Panc1 (cell line): ENCODE measurements at regions not wholly inside any gene's neighbourhood (a gene's known extent, or its start where the extent isn't known, plus 50 kb on each side); places are given as distances from the start of the nearest gene placed in this dataset.

Experiments
- POLR2AphosphoS5 ChIP-seq: IDR thresholded peaks from 2 replicates; pipeline ENCODE4 v1.6.1; 2012; ENCODE audit warnings: mild to moderate bottlenecking, low read depth, low read length, moderate library complexity
- TF ChIP-seq, protein P1 (sequence below): fragments of 450-650 bp; IDR thresholded peaks from 2 replicates; pipeline ENCODE4 v1.5.1; 2017; ENCODE audit warnings: mild to moderate bottlenecking
- TF ChIP-seq, protein P2 (sequence below), 2 experiments: IDR thresholded peaks; 2 replicates each; pipeline ENCODE4 v1.6.1; 2011 to 2012; ENCODE audit warnings: low read depth in 2 of 2, control low read depth in 1 of 2, low read length in 1 of 2, mild to moderate bottlenecking in 1 of 2, moderate library complexity in 1 of 2; ENCODE audit not compliant: insufficient read depth in 1 of 2

DNA sequence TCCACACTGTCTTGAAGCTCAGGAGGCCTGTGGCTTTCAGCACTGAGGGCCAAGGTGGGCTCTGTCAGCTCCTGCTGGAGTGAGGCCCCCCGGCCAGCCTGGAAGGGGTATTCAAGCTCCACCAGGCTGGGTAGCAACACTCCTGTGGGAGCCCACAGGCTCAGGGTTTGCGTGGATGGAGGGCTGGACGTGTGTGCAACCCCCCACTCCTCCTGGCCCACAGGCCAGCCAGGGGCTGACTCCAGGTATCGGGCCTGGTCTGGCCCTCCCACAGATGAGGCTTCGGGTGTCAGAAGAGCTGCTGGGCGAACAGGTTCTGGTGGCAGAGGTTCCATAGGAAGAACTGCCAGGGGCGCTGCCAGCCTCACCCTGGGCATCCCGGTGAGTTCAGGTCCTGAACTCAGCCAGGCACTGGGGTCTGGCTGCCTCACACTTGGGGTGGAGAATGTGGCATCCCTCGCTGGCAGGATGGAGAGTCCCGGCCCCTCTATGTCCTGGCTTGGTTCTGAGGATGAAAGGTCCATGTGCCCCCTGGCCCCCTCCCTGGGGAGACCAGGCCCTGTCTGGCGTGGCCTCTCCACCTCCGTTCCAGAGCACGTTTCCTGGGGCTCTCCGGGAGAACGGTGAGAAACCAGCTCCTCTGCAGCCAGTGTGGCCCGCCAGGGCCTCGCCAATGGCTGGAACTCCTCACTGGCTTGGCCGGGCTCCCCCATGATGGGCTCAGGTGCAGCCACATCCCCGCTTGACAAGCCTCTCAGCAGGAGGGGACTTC lies 64.6 kb upstream of the TARDBP start:
- TF ChIP-seq, protein P1, sequence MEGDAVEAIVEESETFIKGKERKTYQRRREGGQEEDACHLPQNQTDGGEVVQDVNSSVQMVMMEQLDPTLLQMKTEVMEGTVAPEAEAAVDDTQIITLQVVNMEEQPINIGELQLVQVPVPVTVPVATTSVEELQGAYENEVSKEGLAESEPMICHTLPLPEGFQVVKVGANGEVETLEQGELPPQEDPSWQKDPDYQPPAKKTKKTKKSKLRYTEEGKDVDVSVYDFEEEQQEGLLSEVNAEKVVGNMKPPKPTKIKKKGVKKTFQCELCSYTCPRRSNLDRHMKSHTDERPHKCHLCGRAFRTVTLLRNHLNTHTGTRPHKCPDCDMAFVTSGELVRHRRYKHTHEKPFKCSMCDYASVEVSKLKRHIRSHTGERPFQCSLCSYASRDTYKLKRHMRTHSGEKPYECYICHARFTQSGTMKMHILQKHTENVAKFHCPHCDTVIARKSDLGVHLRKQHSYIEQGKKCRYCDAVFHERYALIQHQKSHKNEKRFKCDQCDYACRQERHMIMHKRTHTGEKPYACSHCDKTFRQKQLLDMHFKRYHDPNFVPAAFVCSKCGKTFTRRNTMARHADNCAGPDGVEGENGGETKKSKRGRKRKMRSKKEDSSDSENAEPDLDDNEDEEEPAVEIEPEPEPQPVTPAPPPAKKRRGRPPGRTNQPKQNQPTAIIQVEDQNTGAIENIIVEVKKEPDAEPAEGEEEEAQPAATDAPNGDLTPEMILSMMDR, result no peak
- TF ChIP-seq POLR2AphosphoS5, result no peak
- TF ChIP-seq, protein P2, sequence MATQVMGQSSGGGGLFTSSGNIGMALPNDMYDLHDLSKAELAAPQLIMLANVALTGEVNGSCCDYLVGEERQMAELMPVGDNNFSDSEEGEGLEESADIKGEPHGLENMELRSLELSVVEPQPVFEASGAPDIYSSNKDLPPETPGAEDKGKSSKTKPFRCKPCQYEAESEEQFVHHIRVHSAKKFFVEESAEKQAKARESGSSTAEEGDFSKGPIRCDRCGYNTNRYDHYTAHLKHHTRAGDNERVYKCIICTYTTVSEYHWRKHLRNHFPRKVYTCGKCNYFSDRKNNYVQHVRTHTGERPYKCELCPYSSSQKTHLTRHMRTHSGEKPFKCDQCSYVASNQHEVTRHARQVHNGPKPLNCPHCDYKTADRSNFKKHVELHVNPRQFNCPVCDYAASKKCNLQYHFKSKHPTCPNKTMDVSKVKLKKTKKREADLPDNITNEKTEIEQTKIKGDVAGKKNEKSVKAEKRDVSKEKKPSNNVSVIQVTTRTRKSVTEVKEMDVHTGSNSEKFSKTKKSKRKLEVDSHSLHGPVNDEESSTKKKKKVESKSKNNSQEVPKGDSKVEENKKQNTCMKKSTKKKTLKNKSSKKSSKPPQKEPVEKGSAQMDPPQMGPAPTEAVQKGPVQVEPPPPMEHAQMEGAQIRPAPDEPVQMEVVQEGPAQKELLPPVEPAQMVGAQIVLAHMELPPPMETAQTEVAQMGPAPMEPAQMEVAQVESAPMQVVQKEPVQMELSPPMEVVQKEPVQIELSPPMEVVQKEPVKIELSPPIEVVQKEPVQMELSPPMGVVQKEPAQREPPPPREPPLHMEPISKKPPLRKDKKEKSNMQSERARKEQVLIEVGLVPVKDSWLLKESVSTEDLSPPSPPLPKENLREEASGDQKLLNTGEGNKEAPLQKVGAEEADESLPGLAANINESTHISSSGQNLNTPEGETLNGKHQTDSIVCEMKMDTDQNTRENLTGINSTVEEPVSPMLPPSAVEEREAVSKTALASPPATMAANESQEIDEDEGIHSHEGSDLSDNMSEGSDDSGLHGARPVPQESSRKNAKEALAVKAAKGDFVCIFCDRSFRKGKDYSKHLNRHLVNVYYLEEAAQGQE (IDR thresholded peaks at IDR 0.05; ENCODE audit: insufficient read depth in 1 of 2, low read depth in 2 of 2, low read length in 1 of 2), result no peak
